Activated CD4-positive, alpha-beta T cell treated with anti-CD3 and anti-CD28 coated beads, Interleukin-2, amount 50 U/mL, for 4 hours (primary cell): ENCODE measurements at regions not wholly inside any gene's neighbourhood (a gene's known extent, or its start where the extent isn't known, plus 50 kb on each side); places are given as distances from the start of the nearest gene placed in this dataset.
"Not testable (repeated sequence)": the region's sequence is repeated elsewhere in the genome, so short reads cannot be mapped to it uniquely, and the experiment has no call there.

Source experiments
- DNase-seq, 2 experiments: peaks; one replicate each; pipeline ENCODE4 v3.0.0-alpha.2; 2020

DNA sequence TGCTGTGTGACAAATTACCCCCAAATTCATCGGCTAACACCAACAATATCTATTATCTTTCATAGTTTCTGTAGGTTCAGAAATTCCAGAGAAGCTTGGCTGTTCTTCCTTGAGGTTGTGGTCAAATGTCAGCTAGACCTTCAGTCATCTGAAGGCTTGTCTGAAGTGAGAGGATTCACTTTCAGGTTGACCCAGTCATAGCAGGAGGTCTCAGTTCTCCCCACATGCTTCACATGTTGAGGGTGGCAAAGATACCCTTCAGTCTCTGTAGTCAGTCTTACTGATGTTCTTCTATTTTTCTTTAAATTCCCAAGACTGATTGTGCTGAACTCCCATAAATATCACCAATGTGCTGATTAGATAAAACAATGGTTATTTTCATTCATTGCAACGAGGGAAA, 1692.0 kb downstream of the REEP3 start:
- DNase-seq, result no peak

DNA sequence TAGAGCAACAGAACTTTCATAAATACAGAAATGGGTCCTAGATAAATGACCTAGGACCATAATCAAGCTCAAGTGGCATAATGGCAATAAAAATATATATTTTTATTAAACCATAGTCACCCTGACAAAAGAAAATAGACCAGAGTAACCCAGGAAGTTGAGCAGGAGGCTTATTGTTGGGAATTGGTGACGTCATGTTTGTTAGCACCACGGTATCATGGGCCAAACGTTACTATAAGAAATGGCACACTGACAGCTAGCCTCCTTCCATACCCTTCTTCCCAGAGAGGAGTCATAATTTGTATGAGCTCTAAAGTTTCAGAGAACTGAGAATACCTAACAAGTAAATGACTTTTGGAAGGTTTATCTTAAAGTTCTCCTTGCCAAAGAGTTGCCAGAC, 1698.2 kb downstream of the REEP3 start:
- no peak for DNase-seq

DNA sequence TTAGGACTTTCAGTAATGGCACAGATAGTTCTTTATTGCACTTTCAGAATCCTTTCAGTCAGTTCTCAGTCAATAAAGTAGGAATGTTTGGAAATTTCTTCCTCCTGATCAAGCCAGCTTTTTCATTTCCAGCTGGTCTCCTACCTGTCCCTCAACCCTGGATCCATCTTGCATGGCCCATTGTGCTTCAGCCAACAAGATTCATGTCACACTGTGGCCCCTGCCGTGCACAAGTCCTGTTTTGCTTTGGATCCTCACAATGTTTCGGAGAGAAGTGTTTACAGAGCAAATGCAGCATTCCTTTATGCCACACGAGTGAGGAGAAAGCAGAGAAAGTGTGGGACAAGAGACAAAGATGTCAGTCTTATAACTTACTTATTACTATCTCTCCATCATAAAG, 1694.7 kb upstream of the LRRTM3 start:
- DNase-seq, result no peak

DNA sequence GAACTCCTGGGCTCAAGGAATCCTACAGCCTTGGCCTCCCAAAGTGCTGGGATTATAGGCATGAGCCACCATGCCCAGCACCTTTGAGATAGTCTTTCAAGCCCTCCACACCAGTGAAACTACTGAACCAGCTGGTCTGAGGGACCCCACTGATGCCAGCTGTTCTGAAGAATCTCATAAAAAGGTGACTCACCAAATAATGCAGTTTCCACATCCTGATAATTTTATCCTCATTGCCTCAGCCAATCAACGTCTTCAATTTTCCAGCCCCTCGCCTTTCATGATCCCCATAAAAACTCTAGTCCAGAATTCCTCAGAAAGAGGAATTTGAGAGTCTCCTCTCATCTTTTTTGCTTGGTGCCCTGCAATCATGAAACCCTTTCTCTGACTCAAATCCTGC, 1691.6 kb upstream of the LRRTM3 start:
- DNase-seq, result no peak

DNA sequence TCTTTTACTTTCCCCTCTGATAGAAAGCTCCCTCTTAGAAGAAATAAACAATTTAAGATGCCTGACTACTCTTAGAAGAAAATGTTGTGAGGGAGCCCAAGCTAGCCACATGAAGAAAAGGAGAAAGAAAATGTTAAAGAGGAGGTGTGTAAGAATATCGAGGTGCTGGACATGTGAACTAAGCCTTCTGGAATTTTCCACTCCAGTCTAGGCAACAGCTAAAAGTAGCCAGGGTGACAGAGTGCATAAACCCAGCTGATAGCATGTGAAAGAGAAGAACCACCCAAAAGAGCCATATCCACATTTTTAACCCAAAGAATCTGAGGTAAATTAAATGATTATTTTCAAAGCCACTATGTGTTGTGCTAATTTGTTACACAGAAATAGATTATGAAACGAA, 1690.6 kb upstream of the LRRTM3 start:
- no peak for DNase-seq

DNA sequence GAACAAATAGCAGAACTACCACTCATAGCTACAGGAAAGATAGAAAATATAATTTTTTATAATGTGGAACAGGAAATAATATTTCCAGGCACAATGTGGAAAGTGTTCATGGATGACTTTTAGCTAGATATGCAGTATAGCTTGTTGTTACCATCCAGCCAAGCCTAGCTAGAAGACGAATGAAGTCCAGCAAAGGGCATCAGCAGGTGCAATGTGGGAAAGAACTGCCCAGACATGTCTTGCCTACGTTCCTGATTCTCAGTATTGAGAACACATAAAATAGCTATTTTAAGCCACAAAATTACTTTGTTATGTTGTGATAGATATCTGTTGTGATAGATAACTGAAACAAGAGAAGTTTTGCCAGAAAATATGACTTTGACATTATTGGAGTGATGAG, 1690.0 kb upstream of the LRRTM3 start:
- DNase-seq, result no peak

GRCh38 chr10:65265451-65265954, 1660.3 kb upstream of the LRRTM3 start:
- no peak for DNase-seq

DNA sequence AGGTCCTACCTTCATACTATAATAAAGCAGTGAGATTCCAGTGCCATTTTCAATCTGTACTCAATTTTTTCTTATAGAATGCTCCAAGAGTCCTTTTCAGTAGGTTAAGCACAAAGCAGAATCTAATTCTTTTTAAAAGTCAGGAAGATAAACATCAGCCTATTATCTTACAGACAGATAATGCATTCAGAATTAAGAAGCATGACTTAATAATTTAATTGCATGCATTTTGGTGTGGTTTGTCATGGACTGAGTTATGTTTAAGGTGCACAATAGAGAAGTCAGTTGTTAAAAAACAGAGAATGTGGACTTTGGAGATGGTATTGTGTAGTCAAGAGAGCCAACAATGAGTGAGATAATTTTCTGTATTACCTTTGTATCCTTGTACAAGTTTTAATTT, 1656.3 kb upstream of the LRRTM3 start:
- DNase-seq, result not testable (repeated sequence)

- DNase-seq, result no peak
Observed at GRCh38 chr10:65270969-65271368, 1654.9 kb upstream of the LRRTM3 start.

DNA sequence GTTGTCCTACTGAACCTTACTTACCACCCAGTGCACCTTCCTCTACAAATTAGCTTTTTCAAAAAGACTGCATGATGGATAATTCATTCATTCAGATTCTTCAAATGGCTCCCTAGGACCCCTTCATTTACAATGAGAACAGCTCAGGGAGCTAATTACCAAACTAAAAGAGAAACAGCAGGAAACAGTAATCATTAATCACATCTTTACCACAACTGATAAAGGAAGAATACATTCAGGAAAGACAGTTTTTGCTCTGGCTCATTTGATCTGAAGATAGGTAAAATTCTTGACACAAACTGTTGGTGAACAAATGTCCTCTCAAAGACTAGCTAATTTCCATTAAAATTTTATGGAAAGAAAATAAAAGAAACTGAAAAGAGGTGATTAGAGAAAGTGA, 1652.7 kb upstream of the LRRTM3 start:
- no peak for DNase-seq

DNA sequence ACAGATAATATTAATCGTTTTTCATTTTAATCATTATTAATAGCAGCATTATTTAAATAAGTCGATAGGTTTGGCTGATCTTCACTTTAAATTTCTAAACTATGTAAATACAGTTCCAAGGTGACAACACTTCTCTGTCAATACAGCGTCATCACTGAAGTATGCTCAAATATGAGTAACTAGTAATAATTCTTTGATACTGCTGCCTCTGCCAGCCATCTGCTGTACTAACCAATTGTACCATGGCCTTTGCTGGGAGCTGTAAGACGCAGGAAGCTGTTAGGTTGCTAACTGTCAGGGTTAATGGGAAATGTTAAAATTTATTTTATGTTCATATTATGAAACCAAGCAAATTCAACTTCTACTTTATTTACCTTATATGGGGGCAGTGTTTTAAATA, 1650.5 kb upstream of the LRRTM3 start:
- no peak for DNase-seq

DNA sequence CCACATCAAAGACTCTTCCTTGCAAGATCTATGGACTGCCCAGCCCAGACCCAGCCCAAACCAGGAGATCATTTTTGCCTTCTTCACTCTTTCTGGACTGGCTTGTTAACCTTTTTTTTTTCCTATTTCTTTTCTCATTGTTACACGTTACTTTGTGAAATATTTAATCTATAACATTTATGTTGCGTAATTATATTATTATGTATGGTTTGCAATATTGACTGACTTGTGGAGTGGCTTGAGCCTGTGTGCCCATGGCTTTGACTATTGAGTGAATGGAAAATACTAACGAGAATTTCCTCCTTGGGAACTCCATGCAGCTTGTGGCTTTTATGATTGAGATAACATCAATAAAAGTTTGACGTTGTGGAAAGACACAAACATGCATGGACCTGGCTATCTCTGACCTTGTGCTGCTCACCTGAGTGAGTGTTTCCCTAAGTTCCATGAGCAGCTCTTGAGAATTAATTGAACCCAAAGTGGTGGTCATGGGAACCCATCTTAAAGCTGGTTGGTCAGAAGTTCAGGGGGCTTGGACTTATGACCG, 1641.3 kb upstream of the LRRTM3 start:
- no peak for DNase-seq

DNA sequence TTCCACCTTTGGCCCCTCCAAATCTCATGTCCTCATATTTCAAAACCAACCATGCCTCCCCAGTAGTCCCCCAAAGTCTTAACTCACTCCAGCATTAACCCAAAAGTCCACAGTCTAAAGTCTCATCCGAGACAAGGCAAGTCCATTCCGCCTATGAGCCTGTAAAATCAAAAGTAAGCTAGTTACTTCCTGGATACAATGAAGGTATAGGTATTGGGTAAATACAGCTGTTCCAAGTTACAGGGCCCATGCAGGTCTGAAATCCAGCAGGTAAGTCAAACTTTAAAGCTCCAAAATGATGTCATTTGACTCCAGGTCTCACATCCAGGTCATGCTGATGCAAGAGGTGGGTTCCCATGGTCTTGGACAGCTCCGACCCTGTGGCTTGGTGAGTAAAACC, 1640.1 kb upstream of the LRRTM3 start:
- not testable (repeated sequence) for DNase-seq

GRCh38 chr10:65291286-65291685, 1634.5 kb upstream of the LRRTM3 start:
- DNase-seq, result no peak

DNA sequence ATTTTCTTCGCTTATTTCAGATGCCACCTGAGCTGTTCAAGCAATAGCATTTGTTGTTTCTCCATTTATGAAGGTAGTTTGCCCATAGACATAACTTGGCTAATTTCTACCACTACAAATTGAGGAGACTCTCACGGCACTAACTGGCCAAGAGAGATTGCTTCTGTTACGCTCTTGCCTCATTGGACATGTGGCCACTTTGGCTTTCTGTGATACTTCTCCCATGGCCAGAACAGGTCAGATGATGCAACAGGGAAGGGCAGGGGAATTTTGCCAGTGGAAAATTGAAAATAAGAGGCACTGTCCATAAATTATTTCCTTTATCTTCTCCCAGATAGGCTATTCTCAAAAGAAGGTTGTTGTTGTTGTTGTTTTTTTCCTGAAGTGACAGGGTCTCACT, 1633.3 kb upstream of the LRRTM3 start:
- no peak for DNase-seq

DNA sequence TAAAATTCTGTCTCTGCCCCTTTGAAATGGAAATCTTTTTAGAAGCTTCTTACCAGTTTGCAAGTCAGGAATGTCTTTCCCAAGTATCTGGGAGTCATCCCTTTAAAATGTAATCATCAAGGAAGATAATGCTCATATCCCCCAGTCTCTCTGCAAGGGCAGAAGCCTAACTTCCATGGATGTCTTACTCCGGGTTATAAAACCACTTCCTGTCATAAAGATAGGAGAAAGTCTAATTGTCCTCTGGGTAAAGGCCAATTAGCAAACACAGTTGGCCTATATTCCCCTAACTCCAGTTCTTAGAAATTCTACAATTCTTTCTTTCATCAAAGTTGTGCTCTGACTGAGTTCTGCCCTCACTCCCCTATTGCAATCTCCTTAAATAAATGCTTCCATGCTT, 1631.5 kb upstream of the LRRTM3 start:
- no peak for DNase-seq

DNA sequence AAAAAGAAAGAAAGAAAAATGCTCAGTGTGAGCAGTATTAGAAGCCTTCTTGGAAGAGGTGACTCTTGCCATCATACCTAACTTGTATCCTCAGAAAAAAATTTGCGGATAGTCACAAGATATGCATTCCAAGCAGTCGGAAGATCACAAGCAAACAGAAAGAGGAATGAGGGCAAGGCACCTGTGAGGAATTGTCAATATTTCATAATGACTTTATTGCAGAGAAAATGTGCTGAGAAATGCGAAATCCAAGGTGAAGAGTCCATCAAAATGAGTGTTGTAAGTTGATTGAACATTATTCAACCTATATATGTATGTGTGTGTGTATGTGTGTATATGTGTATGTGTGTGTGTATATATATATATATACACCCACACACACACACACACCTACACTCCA, 1624.7 kb upstream of the LRRTM3 start:
- DNase-seq, result no peak

DNA sequence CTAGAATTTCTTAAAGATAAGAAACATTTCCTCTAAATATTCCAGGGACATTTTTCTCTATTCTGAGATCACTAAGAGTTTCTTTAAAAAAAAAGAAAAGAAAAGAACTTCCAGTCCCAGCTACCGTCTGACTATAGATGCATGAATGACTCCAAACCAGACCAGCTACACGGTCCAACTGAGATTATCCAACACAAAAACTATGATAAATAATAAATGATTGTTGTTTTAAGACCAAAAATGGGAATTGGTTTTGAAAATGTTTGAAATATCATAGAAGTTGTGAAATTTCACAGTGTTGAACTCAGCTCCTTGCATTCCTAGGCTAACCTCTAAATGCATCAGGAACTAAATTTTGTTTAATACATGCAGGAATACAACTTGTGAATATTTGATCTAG, 1619.6 kb upstream of the LRRTM3 start:
- DNase-seq, result no peak

- DNase-seq, result no peak
Observed at GRCh38 chr10:65312876-65313275, 1613.0 kb upstream of the LRRTM3 start.

- DNase-seq, result no peak
Observed at GRCh38 chr10:65313406-65313805, 1612.4 kb upstream of the LRRTM3 start.

DNA sequence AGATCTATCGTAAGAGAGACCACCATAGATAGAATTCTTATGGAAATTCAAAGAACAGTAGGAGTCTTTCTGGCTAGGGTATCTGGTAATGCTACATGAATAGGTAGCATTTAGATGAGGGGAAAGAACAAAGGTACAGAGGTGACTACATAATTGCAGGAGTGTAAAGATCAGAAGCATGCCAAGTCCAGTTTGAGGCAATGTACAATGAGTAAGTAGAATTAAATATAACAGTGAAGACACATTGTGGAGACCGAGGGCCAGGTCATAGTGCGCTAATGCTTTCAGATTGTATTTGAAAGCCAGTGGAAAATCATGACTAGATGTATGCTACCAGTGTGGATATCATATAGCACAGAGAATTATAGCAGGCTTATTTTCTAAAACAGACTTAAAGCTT, 1611.6 kb upstream of the LRRTM3 start:
- no peak for DNase-seq

GRCh38 chr10:65319493-65319892, 1606.3 kb upstream of the LRRTM3 start:
- DNase-seq, result no peak

- DNase-seq, result no peak
Observed at GRCh38 chr10:65320236-65321026, 1605.4 kb upstream of the LRRTM3 start.

DNA sequence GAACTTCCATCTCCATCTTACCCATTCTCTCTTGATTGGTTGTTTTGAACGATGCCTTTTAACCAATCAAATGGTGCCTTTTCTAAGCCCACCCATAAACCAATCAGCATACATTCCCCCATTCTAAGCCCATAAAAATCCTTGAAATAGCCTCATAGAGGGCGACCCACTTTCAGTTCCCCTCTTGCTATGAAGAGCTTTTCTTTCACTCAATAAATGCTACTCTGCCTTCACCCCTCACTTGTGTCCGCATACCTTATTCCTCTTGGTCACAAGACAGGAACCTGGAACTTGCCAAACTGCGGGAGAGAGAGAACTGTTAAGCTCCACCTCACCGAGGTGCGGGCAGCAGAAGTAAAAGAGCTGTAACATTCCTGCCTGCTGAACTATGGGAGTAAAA, 1602.0 kb upstream of the LRRTM3 start:
- no peak for DNase-seq

GRCh38 chr10:65325913-65326312, 1599.9 kb upstream of the LRRTM3 start:
- no peak for DNase-seq
